ENCODE measurements at regions not wholly inside any gene's neighbourhood (a gene's known extent, or its start where the extent isn't known, plus 50 kb on each side); places are given as distances from the start of the nearest gene placed in this dataset.

GRCh38 chr10:3926675-3927525 is 141.9 kb upstream of the KLF6 start:
- TF ChIP-seq CTCF (IDR thresholded peaks at IDR 0.05) (no peak), SIN3A (IDR thresholded peaks at IDR 0.05; ENCODE audit: borderline replicate concordance, insufficient read depth, low read depth, low read length) (no peak), POLR2AphosphoS5 (IDR thresholded peaks at IDR 0.05; ENCODE audit: low read depth, low read length) (no peak)

Data from Panc1 (cell line).